HL-60 (cell line): ENCODE measurements at regions not wholly inside any gene's neighbourhood (a gene's known extent, or its start where the extent isn't known, plus 50 kb on each side); places are given as distances from the start of the nearest gene placed in this dataset.

ENCODE experiments used
- DNase-seq, 2 experiments: peaks; one replicate each; pipeline ENCODE4 v3.0.0-alpha.2; 2010 to 2020; ENCODE audit warnings: low read depth in 1 of 2, low spot score in 1 of 2
- H3K27ac ChIP-seq: fragments of 250-450 bp; sonication (Bioruptor Pico); replicated peaks from 2 replicates; pipeline ENCODE4 v1.5.1; 2020; ENCODE audit warnings: mild to moderate bottlenecking, moderate library complexity
- H3K27me3 ChIP-seq: fragments of 250-450 bp; sonication (Bioruptor Pico); 2 replicates; pipeline ENCODE4 v1.5.1; 2021; ENCODE audit warnings: mild to moderate bottlenecking, moderate library complexity; ENCODE audit not compliant: insufficient read depth, poor library complexity, severe bottlenecking
- H3K4me3 ChIP-seq: replicated peaks from 2 replicates; pipeline ENCODE4 v1.5.1; 2011; ENCODE audit warnings: mild to moderate bottlenecking, control low read depth, low read length; ENCODE audit not compliant: insufficient read depth
- GABPA ChIP-seq: IDR thresholded peaks from 2 replicates; pipeline ENCODE4 v1.6.1; 2012; ENCODE audit warnings: low read depth
- POLR2AphosphoS5 ChIP-seq: IDR thresholded peaks from 2 replicates; pipeline ENCODE4 v1.6.1; 2012; ENCODE audit warnings: low read depth
- SPI1 ChIP-seq: IDR thresholded peaks from 2 replicates; pipeline ENCODE4 v1.6.1; 2012; ENCODE audit warnings: low read depth, mild to moderate bottlenecking, borderline replicate concordance
- TF ChIP-seq, protein P1 (sequence below): IDR thresholded peaks from one replicate; pipeline ENCODE4 v1.5.1; 2011; ENCODE audit warnings: low read length, control low read depth, inconsistent platforms; ENCODE audit not compliant: insufficient read depth
- TF ChIP-seq, protein P2 (sequence below): IDR thresholded peaks from 2 replicates; pipeline ENCODE4 v1.6.1; 2012; ENCODE audit warnings: low read depth; ENCODE audit not compliant: insufficient replicate concordance

DNA sequence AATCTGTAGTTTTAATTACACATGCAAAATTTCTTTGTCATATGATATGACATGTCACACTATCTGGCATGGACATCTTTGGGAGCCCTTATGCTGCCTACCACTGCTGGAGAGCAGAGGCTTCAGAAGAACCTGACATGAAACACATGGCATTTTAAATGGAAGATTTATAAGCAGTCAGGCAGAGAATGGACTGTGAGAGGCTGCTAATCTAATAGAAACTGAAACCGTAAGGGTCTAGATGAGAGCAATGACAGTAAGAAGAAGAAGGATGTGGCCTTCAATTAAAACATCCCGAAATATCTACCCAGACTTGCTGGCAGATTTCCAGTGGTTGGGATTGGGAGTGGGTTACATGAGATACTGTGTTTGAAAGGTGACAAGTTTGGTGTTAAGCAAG lies 149.8 kb downstream of the MACIR start:
- H3K27me3 ChIP-seq = no peaks in the 10 kb centered on the region
- H3K4me3 ChIP-seq = no peak overlapping the region
- DNase-seq = no peak
- TF ChIP-seq, protein P1, sequence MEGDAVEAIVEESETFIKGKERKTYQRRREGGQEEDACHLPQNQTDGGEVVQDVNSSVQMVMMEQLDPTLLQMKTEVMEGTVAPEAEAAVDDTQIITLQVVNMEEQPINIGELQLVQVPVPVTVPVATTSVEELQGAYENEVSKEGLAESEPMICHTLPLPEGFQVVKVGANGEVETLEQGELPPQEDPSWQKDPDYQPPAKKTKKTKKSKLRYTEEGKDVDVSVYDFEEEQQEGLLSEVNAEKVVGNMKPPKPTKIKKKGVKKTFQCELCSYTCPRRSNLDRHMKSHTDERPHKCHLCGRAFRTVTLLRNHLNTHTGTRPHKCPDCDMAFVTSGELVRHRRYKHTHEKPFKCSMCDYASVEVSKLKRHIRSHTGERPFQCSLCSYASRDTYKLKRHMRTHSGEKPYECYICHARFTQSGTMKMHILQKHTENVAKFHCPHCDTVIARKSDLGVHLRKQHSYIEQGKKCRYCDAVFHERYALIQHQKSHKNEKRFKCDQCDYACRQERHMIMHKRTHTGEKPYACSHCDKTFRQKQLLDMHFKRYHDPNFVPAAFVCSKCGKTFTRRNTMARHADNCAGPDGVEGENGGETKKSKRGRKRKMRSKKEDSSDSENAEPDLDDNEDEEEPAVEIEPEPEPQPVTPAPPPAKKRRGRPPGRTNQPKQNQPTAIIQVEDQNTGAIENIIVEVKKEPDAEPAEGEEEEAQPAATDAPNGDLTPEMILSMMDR = no peak
- TF ChIP-seq SPI1 (no peak), POLR2AphosphoS5 (no peak), GABPA (no peak)
- TF ChIP-seq, protein P2, sequence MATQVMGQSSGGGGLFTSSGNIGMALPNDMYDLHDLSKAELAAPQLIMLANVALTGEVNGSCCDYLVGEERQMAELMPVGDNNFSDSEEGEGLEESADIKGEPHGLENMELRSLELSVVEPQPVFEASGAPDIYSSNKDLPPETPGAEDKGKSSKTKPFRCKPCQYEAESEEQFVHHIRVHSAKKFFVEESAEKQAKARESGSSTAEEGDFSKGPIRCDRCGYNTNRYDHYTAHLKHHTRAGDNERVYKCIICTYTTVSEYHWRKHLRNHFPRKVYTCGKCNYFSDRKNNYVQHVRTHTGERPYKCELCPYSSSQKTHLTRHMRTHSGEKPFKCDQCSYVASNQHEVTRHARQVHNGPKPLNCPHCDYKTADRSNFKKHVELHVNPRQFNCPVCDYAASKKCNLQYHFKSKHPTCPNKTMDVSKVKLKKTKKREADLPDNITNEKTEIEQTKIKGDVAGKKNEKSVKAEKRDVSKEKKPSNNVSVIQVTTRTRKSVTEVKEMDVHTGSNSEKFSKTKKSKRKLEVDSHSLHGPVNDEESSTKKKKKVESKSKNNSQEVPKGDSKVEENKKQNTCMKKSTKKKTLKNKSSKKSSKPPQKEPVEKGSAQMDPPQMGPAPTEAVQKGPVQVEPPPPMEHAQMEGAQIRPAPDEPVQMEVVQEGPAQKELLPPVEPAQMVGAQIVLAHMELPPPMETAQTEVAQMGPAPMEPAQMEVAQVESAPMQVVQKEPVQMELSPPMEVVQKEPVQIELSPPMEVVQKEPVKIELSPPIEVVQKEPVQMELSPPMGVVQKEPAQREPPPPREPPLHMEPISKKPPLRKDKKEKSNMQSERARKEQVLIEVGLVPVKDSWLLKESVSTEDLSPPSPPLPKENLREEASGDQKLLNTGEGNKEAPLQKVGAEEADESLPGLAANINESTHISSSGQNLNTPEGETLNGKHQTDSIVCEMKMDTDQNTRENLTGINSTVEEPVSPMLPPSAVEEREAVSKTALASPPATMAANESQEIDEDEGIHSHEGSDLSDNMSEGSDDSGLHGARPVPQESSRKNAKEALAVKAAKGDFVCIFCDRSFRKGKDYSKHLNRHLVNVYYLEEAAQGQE = no peak
- no peak overlapping the region for H3K27ac ChIP-seq

DNA sequence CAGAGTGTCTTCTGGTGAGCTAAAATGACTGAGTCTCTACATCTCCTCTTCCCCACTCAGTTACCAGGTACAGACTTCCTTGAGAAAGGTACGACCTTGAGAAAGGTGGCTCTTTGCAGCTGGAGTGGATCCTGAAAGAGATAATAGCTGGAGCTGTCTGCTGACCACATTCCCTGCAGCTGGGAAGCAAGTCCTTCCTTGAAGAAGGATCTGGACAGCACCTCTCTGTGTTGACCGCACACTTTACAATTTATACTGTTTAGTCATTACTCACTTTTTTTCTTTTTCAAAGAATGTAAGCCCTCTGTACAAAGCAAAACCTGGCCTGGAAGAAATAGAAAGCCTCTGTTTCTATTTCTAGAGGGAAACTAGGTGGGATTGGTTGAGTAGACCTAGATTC lies 148.8 kb downstream of the MACIR start:
- no peak overlapping the region for H3K4me3 ChIP-seq
- no peak overlapping the region for H3K27ac ChIP-seq
- TF ChIP-seq, protein P1 = no peak
- TF ChIP-seq POLR2AphosphoS5 (no peak), SPI1 (no peak), GABPA (no peak)
- TF ChIP-seq, protein P2 = no peak
- no peaks in the 10 kb centered on the region for H3K27me3 ChIP-seq
- DNase-seq = no peak

DNA sequence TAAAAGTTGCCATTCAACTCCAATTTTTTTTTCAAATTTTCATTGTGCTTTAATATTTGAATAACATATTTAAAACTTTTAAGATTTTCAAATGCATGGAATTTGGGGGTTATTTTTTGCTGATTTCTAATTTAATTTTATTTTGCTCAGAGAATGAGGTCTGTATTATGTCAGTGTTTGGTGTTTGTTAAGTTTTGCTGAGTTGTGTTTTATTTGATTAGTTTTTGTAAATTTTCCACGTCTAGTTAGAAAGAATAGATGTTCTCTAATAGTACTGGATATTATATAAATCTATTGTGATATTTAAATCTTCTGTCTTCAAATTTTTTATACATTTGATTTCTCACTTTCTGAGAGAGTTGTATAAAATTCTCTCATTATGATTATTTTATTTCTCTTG lies 145.9 kb downstream of the MACIR start:
- H3K27ac ChIP-seq = no peak overlapping the region
- H3K27me3 ChIP-seq = no peaks in the 10 kb centered on the region
- H3K4me3 ChIP-seq = no peak overlapping the region
- TF ChIP-seq GABPA (no peak), SPI1 (no peak), POLR2AphosphoS5 (no peak)
- TF ChIP-seq, protein P1 = no peak
- TF ChIP-seq, protein P2 = no peak
- DNase-seq = no peak
